ENCODE measurements at regions not wholly inside any gene's neighbourhood (a gene's known extent, or its start where the extent isn't known, plus 50 kb on each side); places are given as distances from the start of the nearest gene placed in this dataset.

- TF ChIP-seq EZH2 (IDR thresholded peaks at IDR 0.05; ENCODE audit: borderline replicate concordance, low read length) (no peak), CTCF (conservative IDR thresholded peaks at IDR 0.05 in 1 of 2, IDR thresholded peaks at IDR 0.05 in 1 of 2; ENCODE audit: extremely low read depth in 1 of 2, insufficient read depth in 1 of 2, low read depth in 1 of 2, low read length in 2 of 2) (no peak)
Measured at GRCh38 chr5:87829217-87829551, 416.5 kb upstream of the CCNH start.
